GM12878 (cell line): ENCODE measurements at regions not wholly inside any gene's neighbourhood (a gene's known extent, or its start where the extent isn't known, plus 50 kb on each side); places are given as distances from the start of the nearest gene placed in this dataset.

ENCODE experiments used
- ATAC-seq: fragments of 200-7000 bp; cut with Tn5 transposase; 3 replicates; pipeline ENCODE4 v1.9.1; 2020; ENCODE audit warnings: mild to moderate bottlenecking, moderate library complexity
- BruUV-seq: library from RNA; stranded (reverse); fragments of 400-500 nt; replicated peaks from 2 replicates; lab custom pipeline; 2021; lab: Mats Ljungman, UMichigan
- CTCF ChIA-PET: fragments of 300-600 bp; sonication (Branson Sonifier 250); formaldehyde crosslinking; extraction: SDS; loops from one replicate; lab custom pipeline; 2021; ENCODE audit warnings: inconsistent platforms; lab: Yijun Ruan, JAX
- POLR2A ChIA-PET: fragments of 350-600 bp; formaldehyde crosslinking; extraction: SDS; loops from one replicate; lab custom pipeline; 2021; ENCODE audit warnings: inconsistent platforms; lab: Charles Lee
- RAD21 ChIA-PET: fragments of 300-600 bp; sonication (Branson Sonifier 250); formaldehyde crosslinking; loops from one replicate; lab custom pipeline; 2023; ENCODE audit warnings: antibody characterized with exemption; ENCODE audit not compliant: unreplicated experiment; lab: Charles Lee
- SMC1A ChIA-PET: fragments of 300-600 bp; sonication (Branson Sonifier 250); formaldehyde crosslinking; loops from one replicate; lab custom pipeline; 2023; ENCODE audit not compliant: unreplicated experiment, uncharacterized antibody; lab: Charles Lee
- DNase-seq: peaks from one replicate; pipeline ENCODE4 v3.0.0-alpha.2; 2011; ENCODE audit warnings: low read depth, low spot score
- FAIRE-seq: peaks from 3 replicates; lab custom pipeline; 2011; peaks lifted over from hg19 to GRCh38; lab: Jason Lieb, UNC
- H2AFZ ChIP-seq: 2 replicates; pipeline ENCODE4 v1.6.0; 2011; ENCODE audit warnings: low read depth, low read length, control low read depth; ENCODE audit not compliant: control insufficient read depth
- H3K27ac ChIP-seq: 2 replicates; pipeline ENCODE4 v1.5.1; 2011; ENCODE audit warnings: control low read depth; ENCODE audit not compliant: control insufficient read depth, insufficient read depth
- H3K27me3 ChIP-seq, 2 experiments: replicated peaks in 1 of 2; 2 replicates each; pipeline versions ENCODE4 v1.6.0 to v1.6.1; 2011; ENCODE audit warnings: low read length in 1 of 2; ENCODE audit not compliant: control insufficient read depth in 2 of 2, insufficient read depth in 2 of 2
- H3K36me3 ChIP-seq, 2 experiments: 2 replicates each; pipeline ENCODE4 v1.5.1; 2011; ENCODE audit warnings: low read length in 1 of 2; ENCODE audit not compliant: control insufficient read depth in 2 of 2, insufficient read depth in 2 of 2
- H3K4me1 ChIP-seq: 2 replicates; pipeline ENCODE4 v1.6.1; 2011; ENCODE audit warnings: mild to moderate bottlenecking, low read length, moderate library complexity, mixed read lengths; ENCODE audit not compliant: control insufficient read depth, insufficient read depth
- H3K4me2 ChIP-seq: 2 replicates; pipeline ENCODE4 v1.6.0; 2011; ENCODE audit warnings: control low read depth; ENCODE audit not compliant: control insufficient read depth, insufficient read depth
- H3K4me3 ChIP-seq: fragments of 200-600 bp; sonication (generic); 2 replicates; pipeline ENCODE4 v1.5.1; 2016
- H3K79me2 ChIP-seq: 2 replicates; pipeline ENCODE4 v1.6.0; 2011; ENCODE audit warnings: low read length; ENCODE audit not compliant: control insufficient read depth, insufficient read depth
- H3K9ac ChIP-seq: 2 replicates; pipeline ENCODE4 v1.8.0; 2011; ENCODE audit warnings: low read length, control low read depth, mixed read lengths; ENCODE audit not compliant: control insufficient read depth, insufficient read depth
- H3K9me3 ChIP-seq: replicated peaks from 3 replicates; pipeline ENCODE4 v1.5.1; 2011; ENCODE audit warnings: mild to moderate bottlenecking, low read length; ENCODE audit not compliant: control insufficient read depth, insufficient read depth
- H4K20me1 ChIP-seq: 2 replicates; pipeline ENCODE4 v1.6.0; 2011; ENCODE audit not compliant: control insufficient read depth, insufficient read depth
- CHD2 ChIP-seq: IDR thresholded peaks from 2 replicates; pipeline ENCODE4 v1.6.1; 2011; ENCODE audit warnings: low read depth, low read length, improper control_type of control experiment, borderline replicate concordance
- CHD4 ChIP-seq: fragments of 200-600 bp; sonication (generic); IDR thresholded peaks from 2 replicates; pipeline ENCODE4 v1.6.1; 2016; ENCODE audit warnings: mild to moderate bottlenecking
- EZH2 ChIP-seq: IDR thresholded peaks from 2 replicates; pipeline ENCODE4 v1.6.1; 2012; ENCODE audit warnings: low read depth, mild to moderate bottlenecking, control low read depth, inconsistent platforms, low read length, borderline replicate concordance; ENCODE audit not compliant: control insufficient read depth
- HCFC1 ChIP-seq: fragments of 150-350 bp; IDR thresholded peaks from 2 replicates; pipeline ENCODE4 v1.6.1; 2014; ENCODE audit warnings: low read length
- MEF2B ChIP-seq: fragments of 450-650 bp; IDR thresholded peaks from 2 replicates; pipeline ENCODE4 v1.6.1; 2018; ENCODE audit warnings: mild to moderate bottlenecking, moderate library complexity; ENCODE audit not compliant: partially characterized antibody, poor library complexity, severe bottlenecking
- NR2C1 ChIP-seq: fragments of 450-650 bp; IDR thresholded peaks from 2 replicates; pipeline ENCODE4 v1.6.1; 2017; ENCODE audit warnings: antibody characterized with exemption, mild to moderate bottlenecking, moderate library complexity
- PAX8 ChIP-seq: fragments of 450-650 bp; IDR thresholded peaks from 2 replicates; pipeline ENCODE4 v1.6.1; 2017; ENCODE audit warnings: mild to moderate bottlenecking, moderate library complexity
- PML ChIP-seq: IDR thresholded peaks from 2 replicates; pipeline ENCODE4 v1.6.1; 2012; ENCODE audit warnings: low read length, inconsistent platforms
- SREBF1 ChIP-seq: IDR thresholded peaks from 2 replicates; pipeline ENCODE4 v1.6.1; 2012; ENCODE audit warnings: mild to moderate bottlenecking, low read length
- SREBF2 ChIP-seq: IDR thresholded peaks from 2 replicates; pipeline ENCODE4 v1.6.1; 2012; ENCODE audit warnings: mild to moderate bottlenecking, low read length
- STAT3 ChIP-seq: IDR thresholded peaks from 2 replicates; pipeline ENCODE4 v1.6.1; 2011; ENCODE audit warnings: low read depth, low read length, improper control_type of control experiment
- TCF12 ChIP-seq: IDR thresholded peaks from 2 replicates; pipeline ENCODE4 v1.6.1; 2011; ENCODE audit warnings: low read depth, mild to moderate bottlenecking, low read length
- TCF3 ChIP-seq: IDR thresholded peaks from 2 replicates; pipeline ENCODE4 v1.6.1; 2012; ENCODE audit warnings: low read depth, mild to moderate bottlenecking, low read length, borderline replicate concordance; ENCODE audit not compliant: insufficient read depth
- WRNIP1 ChIP-seq: IDR thresholded peaks from 2 replicates; pipeline ENCODE4 v1.6.1; 2011; ENCODE audit warnings: low read depth, low read length, improper control_type of control experiment, borderline replicate concordance
- ZNF274 ChIP-seq: IDR thresholded peaks from one replicate; pipeline ENCODE4 v1.8.0; 2011; ENCODE audit not compliant: insufficient read length, insufficient read depth
- ZNF622 ChIP-seq: fragments of 450-650 bp; IDR thresholded peaks from 2 replicates; pipeline ENCODE4 v1.6.1; 2017; ENCODE audit warnings: mild to moderate bottlenecking, inconsistent platforms
- WGBS: methylation state at CpG from one replicate; pipeline ENCODE4 v1.1.6; 2016; ENCODE audit warnings: low lambda C conversion rate; ENCODE audit not compliant: insufficient replicate concordance, insufficient coverage; ENCODE audit errors: missing lambda C conversion rate; 5-methylcytosine and 5-hydroxymethylcytosine counted together
- in situ Hi-C: fragments of 300-500 bp; cut with MboI; formaldehyde crosslinking; loops from 9 replicates; pipeline ENCODE4 v1.14.3; 2018; ENCODE audit warnings: mixed read lengths
- intact Hi-C: fragments of 100-400 bp; cut with micrococcal nuclease; formaldehyde crosslinking; loops from one replicate; pipeline ENCODE4 v1.14.2; 2022; ENCODE audit not compliant: unreplicated experiment
- TF ChIP-seq, protein P1 (sequence below): IDR thresholded peaks from 2 replicates; pipeline ENCODE4 v1.6.1; 2012; ENCODE audit warnings: low read depth, low read length, improper control_type of control experiment
- TF ChIP-seq, protein P2 (sequence below): fragments of 450-650 bp; IDR thresholded peaks from 2 replicates; pipeline ENCODE4 v1.6.1; 2016; ENCODE audit warnings: mild to moderate bottlenecking

DNA sequence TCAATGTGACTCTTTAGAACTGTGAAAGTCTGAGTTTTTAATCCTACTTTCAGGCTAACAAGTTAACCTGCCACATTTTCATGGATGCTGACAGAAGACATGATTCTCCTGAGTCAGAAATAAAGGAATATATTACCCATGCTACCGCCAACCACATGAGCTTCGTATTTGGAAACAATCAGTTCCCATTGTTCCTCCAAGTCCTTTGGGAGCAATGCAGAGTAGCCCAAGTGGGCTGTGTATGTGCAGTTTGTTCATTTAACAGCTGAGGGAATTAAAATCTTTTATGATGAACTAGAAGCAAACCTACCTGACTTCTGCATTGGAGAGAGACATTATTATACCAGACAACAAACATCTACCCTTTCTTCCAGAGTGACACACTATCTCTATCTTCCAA, 169.3 kb upstream of the BET1 start:
- Histone ChIP-seq H4K20me1 (no peaks in the 10 kb centered on the region), H3K36me3 (no peaks in the 10 kb centered on the region), H3K4me1 (peaks cover 8% of the 10 kb centered on the region), H3K4me2 (no peak overlapping the region), H3K4me3 (no peak overlapping the region), H3K27ac (no peak overlapping the region), H3K79me2 (no peaks in the 10 kb centered on the region), H3K9ac (no peak overlapping the region), H3K27me3 (no peaks in the 10 kb centered on the region), H2AFZ (no peak overlapping the region), H3K9me3 (no peaks in the 10 kb centered on the region; the same call in 2 of the 3 replicates)
- SMC1A ChIA-PET: interaction anchor here (1.0 to 1.9 kb wide), 3 partner anchors 12 to 20 kb away, joined by 3 to 9 read pairs (median 6); no protein-coding TSS in a partner anchor
- ATAC-seq: no peak
- BruUV-seq: no TSS peak
- CTCF ChIA-PET: interaction anchor here (0.6 to 2.0 kb wide), 3 partner anchors 9 to 268 kb away, joined by 3 to 7 read pairs (median 4); no protein-coding TSS in a partner anchor
- intact Hi-C loops: no loop called here
- no peak for FAIRE-seq
- WGBS: 75% methylated on average over 2 of the region's 2 CpGs
- POLR2A ChIA-PET: interaction anchor here (0.6 kb wide), 1 partner anchor 109 kb away, joined by 6 read pairs; no protein-coding TSS in a partner anchor
- no peak for DNase-seq
- RAD21 ChIA-PET: interaction anchor here (1.1 kb wide), 1 partner anchor 40 kb away, joined by 3 read pairs; no protein-coding TSS in a partner anchor
- no peak for TF ChIP-seq NR2C1
- no peak for TF ChIP-seq WRNIP1
- TF ChIP-seq SREBF2: no peak
- no peak for TF ChIP-seq MEF2B
- TF ChIP-seq ZNF622: no peak
- TF ChIP-seq, protein P1, sequence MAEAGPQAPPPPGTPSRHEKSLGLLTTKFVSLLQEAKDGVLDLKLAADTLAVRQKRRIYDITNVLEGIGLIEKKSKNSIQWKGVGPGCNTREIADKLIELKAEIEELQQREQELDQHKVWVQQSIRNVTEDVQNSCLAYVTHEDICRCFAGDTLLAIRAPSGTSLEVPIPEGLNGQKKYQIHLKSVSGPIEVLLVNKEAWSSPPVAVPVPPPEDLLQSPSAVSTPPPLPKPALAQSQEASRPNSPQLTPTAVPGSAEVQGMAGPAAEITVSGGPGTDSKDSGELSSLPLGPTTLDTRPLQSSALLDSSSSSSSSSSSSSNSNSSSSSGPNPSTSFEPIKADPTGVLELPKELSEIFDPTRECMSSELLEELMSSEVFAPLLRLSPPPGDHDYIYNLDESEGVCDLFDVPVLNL: no peak
- TF ChIP-seq HCFC1: no peak
- no peak for TF ChIP-seq PAX8
- no peak for TF ChIP-seq SREBF1
- no peak for TF ChIP-seq ZNF274
- no peak for TF ChIP-seq TCF3
- no peak for TF ChIP-seq CHD4
- TF ChIP-seq, protein P2, sequence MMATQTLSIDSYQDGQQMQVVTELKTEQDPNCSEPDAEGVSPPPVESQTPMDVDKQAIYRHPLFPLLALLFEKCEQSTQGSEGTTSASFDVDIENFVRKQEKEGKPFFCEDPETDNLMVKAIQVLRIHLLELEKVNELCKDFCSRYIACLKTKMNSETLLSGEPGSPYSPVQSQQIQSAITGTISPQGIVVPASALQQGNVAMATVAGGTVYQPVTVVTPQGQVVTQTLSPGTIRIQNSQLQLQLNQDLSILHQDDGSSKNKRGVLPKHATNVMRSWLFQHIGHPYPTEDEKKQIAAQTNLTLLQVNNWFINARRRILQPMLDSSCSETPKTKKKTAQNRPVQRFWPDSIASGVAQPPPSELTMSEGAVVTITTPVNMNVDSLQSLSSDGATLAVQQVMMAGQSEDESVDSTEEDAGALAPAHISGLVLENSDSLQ: no peak
- TF ChIP-seq CHD2: no peak
- TF ChIP-seq EZH2: no peak
- TF ChIP-seq STAT3: no peak
- TF ChIP-seq PML: no peak
- no peak for TF ChIP-seq TCF12
- in situ Hi-C loops: no loop called here
